ENCODE measurements at regions not wholly inside any gene's neighbourhood (a gene's known extent, or its start where the extent isn't known, plus 50 kb on each side); places are given as distances from the start of the nearest gene placed in this dataset.

- Histone ChIP-seq H3K9me3 (replicated peaks; ENCODE audit: control insufficient read depth, insufficient read depth, low read length) (peaks cover 2% of the 10 kb centered on the region), H3K27me3 (ENCODE audit: control insufficient read depth in 2 of 2, insufficient read depth in 2 of 2, low read length in 2 of 2) (no peaks in the 10 kb centered on the region), H4K20me1 (replicated peaks; ENCODE audit: control insufficient read depth, extremely low read depth, insufficient read depth, low read length) (no peaks in the 10 kb centered on the region), H3K36me3 (ENCODE audit: control insufficient read depth in 2 of 2, extremely low read depth in 1 of 2, insufficient read depth in 2 of 2, low read length in 2 of 2) (no peaks in the 10 kb centered on the region), H2AFZ (ENCODE audit: low read depth, low read length) (no peak overlapping the region), H3K9ac (replicated peaks; ENCODE audit: extremely low read depth, insufficient read depth, low read length) (no peak overlapping the region), H3K4me3 (replicated peaks in 1 of 3; ENCODE audit: insufficient read depth in 1 of 3, low read depth in 1 of 3, low read length in 3 of 3) (no peak overlapping the region), H3K4me2 (ENCODE audit: insufficient read depth, low read length) (no peak overlapping the region), H3K4me1 (ENCODE audit: control insufficient read depth, extremely low read depth, insufficient read depth, low read length) (no peaks in the 10 kb centered on the region), H3K9me1 (replicated peaks; ENCODE audit: control insufficient read depth, extremely low read depth, insufficient read depth, low read length) (no peaks in the 10 kb centered on the region), H3K79me2 (ENCODE audit: control insufficient read depth, insufficient read depth, low read length) (no peaks in the 10 kb centered on the region), H3K27ac (ENCODE audit: insufficient read depth, low read depth, low read length) (no peak overlapping the region)
- POLR2A ChIA-PET: no interaction called here
- FAIRE-seq (no peak), DNase-seq (ENCODE audit: low read depth, low spot score) (no peak)
- CTCF ChIA-PET: no interaction called here
- intact Hi-C loops (cut with micrococcal nuclease): no loop called here
- dilution Hi-C loops (cut with MboI; ENCODE audit: extremely low pct_ligation_motif_present, low sequenced_read_pairs): no loop called here
- no TSS peak for BruUV-seq (replicated peaks)
- TF ChIP-seq FOS (IDR thresholded peaks at IDR 0.05; ENCODE audit: borderline replicate concordance, insufficient read depth, low read length) (no peak), POLR2A (IDR thresholded peaks at IDR 0.05; ENCODE audit: low read depth, low read length) (no peak), POLR2AphosphoS5 (IDR thresholded peaks at IDR 0.05; ENCODE audit: insufficient read depth, low read depth, low read length) (no peak), MYC (IDR thresholded peaks at IDR 0.05; ENCODE audit: low read depth, low read length) (no peak), MAX (IDR thresholded peaks at IDR 0.05; ENCODE audit: insufficient read depth, insufficient read length) (no peak), EZH2 (IDR thresholded peaks at IDR 0.05; ENCODE audit: borderline replicate concordance, low read depth, low read length, severe bottlenecking) (no peak), JUN (IDR thresholded peaks at IDR 0.05; ENCODE audit: borderline replicate concordance, insufficient read depth, insufficient read length, low read depth) (no peak), GATA2 (IDR thresholded peaks at IDR 0.05; ENCODE audit: insufficient read depth, insufficient read length, low read depth, low read length) (no peak), CTCF (IDR thresholded peaks at IDR 0.05; ENCODE audit: extremely low read depth in 1 of 2, insufficient read depth in 1 of 2, low read depth in 1 of 2, low read length in 2 of 2) (no peak)
Observed at GRCh38 chr2:239662413-239663120, 261.7 kb upstream of the HDAC4 start.
